Esophagus muscularis mucosa (tissue), 4 donors: ENCODE measurements at regions not wholly inside any gene's neighbourhood (a gene's known extent, or its start where the extent isn't known, plus 50 kb on each side); places are given as distances from the start of the nearest gene placed in this dataset.

Source experiments
- DNase-seq: peaks from one replicate; pipeline ENCODE4 v3.0.0-alpha.2; 2017; ENCODE audit errors: extremely low spot score
- H3K27ac ChIP-seq, 4 donors: fragments of 200-600 bp; sonication (generic); replicated peaks in 1 of 4; 1 replicate in 3 of 4; 2 replicates in 1 of 4; pipeline ENCODE4 v1.5.1; 2016 to 2019; ENCODE audit warnings: mild to moderate bottlenecking in 1 of 4
- H3K27me3 ChIP-seq, 4 donors: fragments of 200-600 bp; sonication (generic); one replicate each; pipeline versions ENCODE4 v1.5.1 to v1.6.0; 2016 to 2019
- H3K36me3 ChIP-seq, 4 donors: fragments of 200-600 bp; sonication (generic); one replicate each; pipeline ENCODE4 v1.5.1; 2016 to 2019
- H3K4me1 ChIP-seq, 4 donors: fragments of 200-600 bp; sonication (generic); one replicate each; pipeline ENCODE4 v1.5.1; 2016 to 2019
- H3K4me3 ChIP-seq, 4 donors: fragments of 200-600 bp; sonication (generic); 1 replicate in 2 of 4; 2 replicates in 2 of 4; pipeline ENCODE4 v1.5.1; 2016 to 2019; ENCODE audit warnings: mild to moderate bottlenecking in 4 of 4, moderate library complexity in 1 of 4
- H3K9me3 ChIP-seq, 4 donors: fragments of 200-600 bp; sonication (generic); 1 replicate in 3 of 4; 2 replicates in 1 of 4; pipeline ENCODE4 v1.5.1; 2016 to 2019
- EP300 ChIP-seq: sonication (generic); formaldehyde crosslinking; IDR thresholded peaks from one replicate; pipeline ENCODE4 v1.6.1; 2017; ENCODE audit warnings: antibody characterized with exemption
- POLR2A ChIP-seq: fragments of 450-650 bp; IDR thresholded peaks from one replicate; pipeline ENCODE4 v1.6.1; 2017; ENCODE audit warnings: antibody characterized with exemption, moderate library complexity, mild to moderate bottlenecking, low read depth
- POLR2AphosphoS5 ChIP-seq, 2 donors: sonication (generic); formaldehyde crosslinking; IDR thresholded peaks; one replicate each; pipeline ENCODE4 v1.6.1; 2017; ENCODE audit warnings: antibody characterized with exemption in 2 of 2
- WGBS: methylation state at CpG from one replicate; pipeline ENCODE4 v1.1.5; 2018; 5-methylcytosine and 5-hydroxymethylcytosine counted together
- intact Hi-C: fragments of 100-400 bp; cut with DNase I; formaldehyde crosslinking; loops from one replicate; pipeline ENCODE4 v1.15.1; 2023
- TF ChIP-seq, protein P1 (sequence below), 3 experiments: fragments of 200-600 bp in 2 of 3; fragments of 450-650 bp in 1 of 3; sonication (generic) in 2 of 3; IDR thresholded peaks; one replicate each; pipeline ENCODE4 v1.5.1; 2017 to 2019; ENCODE audit warnings: antibody characterized with exemption in 3 of 3, mild to moderate bottlenecking in 2 of 3, moderate library complexity in 1 of 3

DNA sequence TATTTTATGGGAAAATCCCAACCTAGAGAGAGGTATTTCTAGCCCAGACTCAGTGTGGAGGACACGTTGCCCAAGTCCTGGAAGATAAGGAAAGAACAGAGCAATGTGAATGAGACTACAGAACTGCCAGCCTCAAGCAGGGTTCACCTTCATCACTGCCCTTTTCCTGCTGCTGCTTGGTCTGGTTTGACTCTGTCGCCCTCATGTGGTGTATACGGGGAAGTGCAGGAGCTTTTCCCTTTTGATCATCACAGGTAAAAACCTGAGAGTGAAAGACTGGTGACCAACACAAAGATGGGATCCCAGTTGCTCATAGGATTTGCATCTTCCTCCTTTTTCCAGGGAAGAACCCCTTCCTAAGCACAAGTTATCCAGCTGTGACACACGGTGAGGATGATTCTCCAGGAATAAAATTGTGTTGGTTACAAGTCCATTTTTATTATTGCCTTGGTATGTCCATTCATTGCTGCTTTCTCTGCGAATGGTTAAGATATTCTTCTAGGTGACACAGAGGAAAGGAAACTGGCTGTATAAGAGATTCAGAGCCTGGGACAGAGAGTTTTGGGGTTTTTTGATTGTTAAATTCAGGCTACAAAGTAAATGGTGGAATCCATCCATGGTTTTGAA, 89.5 kb upstream of the CD53 start:
- Histone ChIP-seq H3K27me3 (peaks cover 0 to 27% (median 2%) of the 10 kb centered on the region in 4 donors), H3K27ac (no peak overlapping the region), H3K4me3 (no peak overlapping the region), H3K4me1 (peaks cover 0 to 8% (median 2%) of the 10 kb centered on the region in 4 donors), H3K36me3 (no peaks in the 10 kb centered on the region), H3K9me3 (peaks cover 0 to 10% (median 7%) of the 10 kb centered on the region in 4 donors)
- intact Hi-C loops: loop anchor here (5.0 to 10.0 kb wide), 3 partner anchors 151 to 229 kb away; no protein-coding TSS in a partner anchor
- TF ChIP-seq POLR2A (no peak), POLR2AphosphoS5 (IDR thresholded peaks at IDR 0.05) (peak in 1 of 2 donors; percentile 27)
- TF ChIP-seq, protein P1, sequence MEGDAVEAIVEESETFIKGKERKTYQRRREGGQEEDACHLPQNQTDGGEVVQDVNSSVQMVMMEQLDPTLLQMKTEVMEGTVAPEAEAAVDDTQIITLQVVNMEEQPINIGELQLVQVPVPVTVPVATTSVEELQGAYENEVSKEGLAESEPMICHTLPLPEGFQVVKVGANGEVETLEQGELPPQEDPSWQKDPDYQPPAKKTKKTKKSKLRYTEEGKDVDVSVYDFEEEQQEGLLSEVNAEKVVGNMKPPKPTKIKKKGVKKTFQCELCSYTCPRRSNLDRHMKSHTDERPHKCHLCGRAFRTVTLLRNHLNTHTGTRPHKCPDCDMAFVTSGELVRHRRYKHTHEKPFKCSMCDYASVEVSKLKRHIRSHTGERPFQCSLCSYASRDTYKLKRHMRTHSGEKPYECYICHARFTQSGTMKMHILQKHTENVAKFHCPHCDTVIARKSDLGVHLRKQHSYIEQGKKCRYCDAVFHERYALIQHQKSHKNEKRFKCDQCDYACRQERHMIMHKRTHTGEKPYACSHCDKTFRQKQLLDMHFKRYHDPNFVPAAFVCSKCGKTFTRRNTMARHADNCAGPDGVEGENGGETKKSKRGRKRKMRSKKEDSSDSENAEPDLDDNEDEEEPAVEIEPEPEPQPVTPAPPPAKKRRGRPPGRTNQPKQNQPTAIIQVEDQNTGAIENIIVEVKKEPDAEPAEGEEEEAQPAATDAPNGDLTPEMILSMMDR (IDR thresholded peaks at IDR 0.05): peak; percentile 81 to 95 (median 85)
- DNase-seq: no peak
- 1% methylated on average over 5 of the region's 5 CpGs for WGBS

DNA sequence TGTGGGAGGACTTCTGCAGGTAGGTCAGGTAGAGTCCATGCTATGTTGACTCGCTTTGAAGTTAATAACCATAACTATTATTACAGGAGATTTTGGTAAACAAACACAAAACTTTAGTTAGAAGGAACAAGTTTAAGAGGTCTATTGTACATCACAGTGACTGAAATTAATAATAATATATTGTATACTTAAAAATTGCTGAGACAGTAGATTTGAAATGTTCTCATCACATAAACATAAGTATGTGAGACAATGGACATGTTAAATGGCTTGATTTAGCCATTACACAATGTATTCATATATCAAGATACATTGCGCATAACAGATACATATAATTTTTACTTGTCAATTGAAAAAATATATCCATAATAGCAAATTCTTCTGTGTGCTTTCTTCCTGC, 91.4 kb upstream of the CD53 start:
- no peaks in the 10 kb centered on the region for H3K36me3 ChIP-seq
- intact Hi-C loops: loop anchor here (5.0 to 10.0 kb wide), 3 partner anchors 149 to 227 kb away; no protein-coding TSS in a partner anchor
- TF ChIP-seq, protein P1 (IDR thresholded peaks at IDR 0.05): no peak
- TF ChIP-seq EP300 (no peak), POLR2A (no peak), POLR2AphosphoS5 (IDR thresholded peaks at IDR 0.05) (no peak)
- no peak overlapping the region for H3K27ac ChIP-seq
- peaks cover 0 to 8% (median 3%) of the 10 kb centered on the region in 4 donors for H3K4me1 ChIP-seq
- H3K9me3 ChIP-seq: no peaks in the 10 kb centered on the region
- 88% methylated on average over 2 of the region's 2 CpGs for WGBS
- peaks cover 0 to 31% (median 2%) of the 10 kb centered on the region in 4 donors for H3K27me3 ChIP-seq
- DNase-seq: no peak
- H3K4me3 ChIP-seq: no peak overlapping the region

DNA sequence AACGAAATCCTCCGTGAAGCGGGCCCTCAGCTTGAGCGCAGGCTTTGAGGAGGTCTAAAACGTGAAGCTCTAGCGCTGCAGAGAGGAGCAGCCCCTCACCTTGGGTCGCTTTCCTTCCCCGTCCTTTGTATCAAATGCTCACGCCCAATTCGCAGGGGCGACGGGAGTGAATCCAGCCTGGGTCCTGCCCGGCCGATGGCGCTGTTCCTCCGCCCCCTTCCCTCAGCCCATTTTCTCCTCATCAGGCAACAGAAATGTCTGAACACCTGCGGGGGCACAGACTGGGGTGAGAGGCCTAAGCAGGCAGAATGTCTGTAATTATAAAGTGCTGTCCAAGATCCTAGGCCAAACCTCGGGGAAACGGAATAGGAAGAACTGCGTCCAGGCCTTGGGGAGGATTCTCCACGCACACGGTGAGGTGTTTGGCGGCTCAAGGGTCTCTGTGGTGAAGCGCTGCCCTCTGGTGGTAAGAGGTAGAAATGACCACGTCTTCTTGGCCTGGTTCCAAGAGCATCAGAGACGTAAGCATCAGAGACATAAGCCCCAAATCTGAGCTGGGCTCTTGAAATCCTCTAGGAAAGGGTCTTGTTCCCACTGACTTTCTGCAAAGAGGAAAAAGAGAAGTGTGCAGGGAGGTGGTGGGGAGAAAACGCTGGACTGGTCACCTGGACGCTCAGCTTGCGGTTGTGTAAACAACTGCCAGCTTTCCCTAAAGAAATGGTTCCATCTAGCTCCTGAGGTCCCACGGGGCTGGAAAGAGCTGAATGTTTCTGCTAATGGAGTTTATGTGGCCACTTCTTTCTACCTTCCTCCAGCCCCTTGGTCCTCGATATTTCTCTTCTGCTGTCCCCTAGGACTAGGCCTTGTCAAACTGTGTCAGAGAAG, 92.1 kb upstream of the CD53 start:
- WGBS: 25% methylated on average over 20 of the region's 31 CpGs

DNA sequence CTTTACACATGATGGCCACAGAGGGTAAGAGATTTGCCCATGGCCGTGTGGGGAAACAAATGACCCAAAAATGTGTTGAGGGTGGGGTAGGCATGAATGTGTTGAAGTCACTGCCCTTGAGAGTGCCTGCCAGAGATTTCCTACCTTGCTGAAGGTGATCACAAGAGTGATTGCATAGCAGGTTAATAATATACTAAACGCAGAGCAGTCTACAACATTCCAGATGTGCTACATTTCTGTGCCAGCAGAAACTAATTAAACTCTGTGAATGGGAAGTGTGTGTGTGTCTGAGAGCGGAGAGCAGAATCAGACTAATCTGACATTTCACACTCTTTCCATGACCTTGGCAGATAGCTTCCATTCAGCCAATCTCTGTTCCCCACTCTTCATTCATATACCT, 93.3 kb upstream of the CD53 start:
- TF ChIP-seq POLR2AphosphoS5 (IDR thresholded peaks at IDR 0.05) (no peak), POLR2A (no peak), EP300 (no peak)
- TF ChIP-seq, protein P1 (IDR thresholded peaks at IDR 0.05): no peak
- Histone ChIP-seq H3K36me3 (no peaks in the 10 kb centered on the region), H3K9me3 (no peaks in the 10 kb centered on the region), H3K4me1 (peaks cover 0 to 8% (median 4%) of the 10 kb centered on the region in 4 donors), H3K4me3 (no peak overlapping the region), H3K27me3 (peaks cover 0 to 31% (median 2%) of the 10 kb centered on the region in 4 donors), H3K27ac (no peak overlapping the region)
- 66% methylated on average over 3 of the region's 3 CpGs for WGBS
- DNase-seq: no peak
- intact Hi-C loops: loop anchor here (5.0 to 10.0 kb wide), 3 partner anchors 147 to 225 kb away; no protein-coding TSS in a partner anchor

More for the DNA sequence above, 92.1 kb upstream of the CD53 start:
- TF ChIP-seq POLR2A (no peak), EP300 (no peak), POLR2AphosphoS5 (IDR thresholded peaks at IDR 0.05) (peak; percentile 31 to 54)
- TF ChIP-seq, protein P1 (IDR thresholded peaks at IDR 0.05): peak; percentile 70 to 81 (median 73)
- H3K27me3 ChIP-seq: peaks cover 0 to 31% (median 2%) of the 10 kb centered on the region in 4 donors
- peaks cover 0 to 8% (median 4%) of the 10 kb centered on the region in 4 donors for H3K4me1 ChIP-seq
- H3K27ac ChIP-seq: no peak overlapping the region
- intact Hi-C loops: loop anchor here (5.0 to 10.0 kb wide), 3 partner anchors 149 to 226 kb away; no protein-coding TSS in a partner anchor
- peak; percentile 94 for DNase-seq
- H3K36me3 ChIP-seq: no peaks in the 10 kb centered on the region
- H3K9me3 ChIP-seq: no peaks in the 10 kb centered on the region
- no peak overlapping the region for H3K4me3 ChIP-seq
